ENCODE measurements at regions not wholly inside any gene's neighbourhood (a gene's known extent, or its start where the extent isn't known, plus 50 kb on each side); places are given as distances from the start of the nearest gene placed in this dataset.
"Not testable (repeated sequence)": the region's sequence is repeated elsewhere in the genome, so short reads cannot be mapped to it uniquely, and the experiment has no call there.

DNA sequence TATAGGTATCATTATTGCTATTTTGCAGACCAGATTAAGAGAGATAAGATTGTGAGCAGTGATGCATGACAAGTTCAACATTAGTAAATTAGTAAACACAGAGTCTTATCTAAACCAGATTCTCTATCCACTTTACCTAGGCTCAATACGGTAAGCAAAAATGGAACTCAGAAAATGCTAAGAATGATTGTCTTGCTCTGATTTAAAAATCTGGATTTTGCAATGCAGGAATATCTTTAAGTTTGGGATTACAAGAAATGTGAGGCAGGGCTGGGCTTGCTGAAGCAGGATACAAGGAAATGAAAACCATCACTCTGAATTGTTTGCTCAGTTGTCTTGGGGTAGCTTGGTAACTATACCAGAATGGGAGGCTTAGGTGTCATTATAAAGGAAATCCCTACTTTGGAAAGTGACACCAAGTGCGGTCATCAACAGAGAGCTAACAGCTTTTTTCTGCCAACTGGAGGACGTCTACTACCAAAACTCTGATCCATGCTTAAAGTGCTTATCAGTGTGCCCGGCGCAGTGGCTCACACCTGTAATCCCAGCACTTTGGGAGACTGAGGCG is 332.7 kb upstream of the RUNX1 start:
- peaks cover 8% of the 10 kb centered on the region for H3K27me3 ChIP-seq (ENCODE audit: low read depth)
- no peak overlapping the region for H3K4me3 ChIP-seq
- TF ChIP-seq, protein P1, sequence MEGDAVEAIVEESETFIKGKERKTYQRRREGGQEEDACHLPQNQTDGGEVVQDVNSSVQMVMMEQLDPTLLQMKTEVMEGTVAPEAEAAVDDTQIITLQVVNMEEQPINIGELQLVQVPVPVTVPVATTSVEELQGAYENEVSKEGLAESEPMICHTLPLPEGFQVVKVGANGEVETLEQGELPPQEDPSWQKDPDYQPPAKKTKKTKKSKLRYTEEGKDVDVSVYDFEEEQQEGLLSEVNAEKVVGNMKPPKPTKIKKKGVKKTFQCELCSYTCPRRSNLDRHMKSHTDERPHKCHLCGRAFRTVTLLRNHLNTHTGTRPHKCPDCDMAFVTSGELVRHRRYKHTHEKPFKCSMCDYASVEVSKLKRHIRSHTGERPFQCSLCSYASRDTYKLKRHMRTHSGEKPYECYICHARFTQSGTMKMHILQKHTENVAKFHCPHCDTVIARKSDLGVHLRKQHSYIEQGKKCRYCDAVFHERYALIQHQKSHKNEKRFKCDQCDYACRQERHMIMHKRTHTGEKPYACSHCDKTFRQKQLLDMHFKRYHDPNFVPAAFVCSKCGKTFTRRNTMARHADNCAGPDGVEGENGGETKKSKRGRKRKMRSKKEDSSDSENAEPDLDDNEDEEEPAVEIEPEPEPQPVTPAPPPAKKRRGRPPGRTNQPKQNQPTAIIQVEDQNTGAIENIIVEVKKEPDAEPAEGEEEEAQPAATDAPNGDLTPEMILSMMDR (IDR thresholded peaks at IDR 0.05; ENCODE audit: borderline replicate concordance) = no peak
- no peaks in the 10 kb centered on the region for H3K4me1 ChIP-seq
- intact Hi-C loops (cut with micrococcal nuclease) = no loop called here
- no peaks in the 10 kb centered on the region for H3K9me3 ChIP-seq (replicated peaks)
- no peak for DNase-seq
- no peaks in the 10 kb centered on the region for H3K36me3 ChIP-seq
- H3K27ac ChIP-seq (replicated peaks) = no peak overlapping the region

GRCh38 chr21:35380304-35380703 is 331.2 kb upstream of the RUNX1 start:
- H3K4me1 ChIP-seq; intact Hi-C loops (cut with micrococcal nuclease); H3K4me3 ChIP-seq; DNase-seq; H3K27ac ChIP-seq (replicated peaks); H3K36me3 ChIP-seq; H3K9me3 ChIP-seq (replicated peaks): not testable (repeated sequence)
- H3K27me3 ChIP-seq (ENCODE audit: low read depth) = peaks cover 21% of the 10 kb centered on the region

- TF ChIP-seq, protein P1 (IDR thresholded peaks at IDR 0.05; ENCODE audit: borderline replicate concordance) = no peak
- no peak overlapping the region for H3K4me3 ChIP-seq
- H3K27ac ChIP-seq (replicated peaks) = no peak overlapping the region
- H3K9me3 ChIP-seq (replicated peaks) = no peaks in the 10 kb centered on the region
- H3K36me3 ChIP-seq = no peaks in the 10 kb centered on the region
- intact Hi-C loops (cut with micrococcal nuclease) = no loop called here
- DNase-seq = no peak
- H3K27me3 ChIP-seq (ENCODE audit: low read depth) = peaks cover 22% of the 10 kb centered on the region
- H3K4me1 ChIP-seq = no peaks in the 10 kb centered on the region
Observed at GRCh38 chr21:35378881-35379280, 329.8 kb upstream of the RUNX1 start.

DNA sequence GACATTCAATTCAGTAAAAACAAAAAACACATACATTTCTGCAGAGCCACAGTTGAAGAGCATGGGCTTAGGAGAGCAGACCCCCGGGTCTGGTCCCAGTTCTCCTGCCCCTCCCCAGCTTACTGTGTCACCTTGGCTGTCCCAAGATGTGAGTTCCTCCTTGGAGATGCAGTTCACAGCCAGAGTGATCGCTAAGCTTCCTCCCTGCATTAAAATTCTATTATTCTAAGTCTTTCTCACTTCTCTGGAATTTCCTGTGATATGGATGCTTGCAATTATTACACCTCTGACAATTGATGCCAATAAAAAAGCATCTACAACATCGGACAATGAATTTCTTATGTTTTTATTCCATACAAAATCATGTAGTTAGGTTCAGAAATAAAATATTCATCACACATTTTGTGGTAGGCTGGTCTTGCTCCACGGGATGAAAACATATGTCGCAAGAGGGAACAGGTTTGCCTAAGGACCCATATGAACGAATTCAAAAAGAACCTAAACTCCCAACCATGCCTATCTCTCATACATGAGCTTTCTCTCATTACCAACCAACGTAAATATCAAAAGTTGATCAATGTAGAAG is 328.5 kb upstream of the RUNX1 start:
- DNase-seq = no peak
- TF ChIP-seq, protein P1 (IDR thresholded peaks at IDR 0.05; ENCODE audit: borderline replicate concordance) = no peak
- no peak overlapping the region for H3K27ac ChIP-seq (replicated peaks)
- H3K27me3 ChIP-seq (ENCODE audit: low read depth) = peaks cover 22% of the 10 kb centered on the region
- no peaks in the 10 kb centered on the region for H3K36me3 ChIP-seq
- no peak overlapping the region for H3K4me3 ChIP-seq
- intact Hi-C loops (cut with micrococcal nuclease) = no loop called here
- no peaks in the 10 kb centered on the region for H3K9me3 ChIP-seq (replicated peaks)
- no peaks in the 10 kb centered on the region for H3K4me1 ChIP-seq

DNA sequence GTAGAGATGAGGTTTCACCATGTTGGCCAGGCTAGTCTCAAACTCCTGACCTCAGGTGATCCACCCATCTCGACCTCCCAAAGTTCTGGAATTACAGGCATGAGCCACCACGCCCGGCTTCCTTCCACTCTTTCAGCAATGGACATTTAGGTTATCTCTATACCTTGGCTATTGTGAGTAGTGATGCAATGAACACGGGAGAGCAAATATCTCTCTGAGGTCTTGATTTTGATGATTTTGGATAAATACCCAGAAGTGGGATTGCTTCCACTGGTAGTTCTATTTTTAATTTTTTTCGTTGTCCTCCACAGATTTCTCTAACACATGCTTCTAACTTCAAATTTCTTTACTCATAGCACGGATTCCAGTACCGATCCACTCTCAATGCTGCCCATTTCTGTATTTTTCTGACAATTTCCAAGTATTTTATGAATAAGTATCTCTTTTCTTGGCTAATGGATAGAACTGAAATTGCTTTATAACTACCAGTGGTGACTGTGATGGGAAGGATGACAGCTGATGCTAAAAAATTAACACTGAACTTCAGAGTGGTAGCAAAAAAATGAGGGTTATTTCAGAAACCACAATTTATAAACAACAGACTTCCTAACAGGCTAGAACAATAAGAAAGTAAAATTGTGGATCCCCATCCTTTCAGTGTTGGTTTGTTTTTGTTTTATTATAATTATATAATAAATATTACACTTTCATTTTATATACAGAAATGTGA is 327.5 kb upstream of the RUNX1 start:
- TF ChIP-seq, protein P1 (IDR thresholded peaks at IDR 0.05; ENCODE audit: borderline replicate concordance) = no peak
- no peaks in the 10 kb centered on the region for H3K9me3 ChIP-seq (replicated peaks)
- intact Hi-C loops (cut with micrococcal nuclease) = no loop called here
- no peak for DNase-seq
- peaks cover 22% of the 10 kb centered on the region for H3K27me3 ChIP-seq (ENCODE audit: low read depth)
- H3K4me3 ChIP-seq = no peak overlapping the region
- H3K4me1 ChIP-seq = no peaks in the 10 kb centered on the region
- no peak overlapping the region for H3K27ac ChIP-seq (replicated peaks)
- no peaks in the 10 kb centered on the region for H3K36me3 ChIP-seq

- Histone ChIP-seq H3K9me3 (replicated peaks) (no peaks in the 10 kb centered on the region), H3K4me3 (no peak overlapping the region), H3K36me3 (no peaks in the 10 kb centered on the region), H3K27me3 (ENCODE audit: low read depth) (peaks cover 19% of the 10 kb centered on the region), H3K27ac (replicated peaks) (no peak overlapping the region), H3K4me1 (no peaks in the 10 kb centered on the region)
- TF ChIP-seq, protein P1 (IDR thresholded peaks at IDR 0.05; ENCODE audit: borderline replicate concordance) = no peak
- intact Hi-C loops (cut with micrococcal nuclease) = no loop called here
- DNase-seq = no peak
Observed at GRCh38 chr21:35375115-35375514, 326.0 kb upstream of the RUNX1 start.

All from left ventricle myocardium inferior (tissue), 1 donor.